ENCODE measurements at regions not wholly inside any gene's neighbourhood (a gene's known extent, or its start where the extent isn't known, plus 50 kb on each side); places are given as distances from the start of the nearest gene placed in this dataset.
A peak's percentile ranks its signal among the peaks of the same experiment; 100 is the strongest.

GRCh38 chr5:68698025-68698940 is 395.5 kb upstream of the SLC30A5 start (continued):
- TF ChIP-seq GTF2B (IDR thresholded peaks at IDR 0.05; ENCODE audit: extremely low read depth, insufficient read length) (no peak), RAD51 (IDR thresholded peaks at IDR 0.05; ENCODE audit: borderline replicate concordance, low read depth) (0 out of 2 replicates have a peak, but pooled peaks have one; percentile 20), HDAC2 (IDR thresholded peaks at IDR 0.05) (no peak), ZNF830 (CRISPR knock-in tag; IDR thresholded peaks at IDR 0.05) (no peak), XRCC5 (IDR thresholded peaks at IDR 0.05; ENCODE audit: low read depth, low read length) (no peak), GMEB1 (CRISPR knock-in tag; IDR thresholded peaks at IDR 0.05) (no peak), RB1 (IDR thresholded peaks at IDR 0.05; ENCODE audit: low read depth) (no peak), E2F3 (CRISPR knock-in tag; IDR thresholded peaks at IDR 0.05) (no peak), LEF1 (IDR thresholded peaks at IDR 0.05) (0 out of 2 replicates have a peak, but pooled peaks have one; percentile 61), ID3 (CRISPR knock-in tag; IDR thresholded peaks at IDR 0.05) (no peak), ID3 (tag; IDR thresholded peaks at IDR 0.05) (no peak), NR3C1 (CRISPR knock-in tag; IDR thresholded peaks at IDR 0.05) (no peak), HDAC3 (IDR thresholded peaks at IDR 0.05; ENCODE audit: borderline replicate concordance, partially characterized antibody) (no peak), HCFC1 (IDR thresholded peaks at IDR 0.05; ENCODE audit: low read depth, low read length) (no peak), RBBP5 (IDR thresholded peaks at IDR 0.05; ENCODE audit: borderline replicate concordance, insufficient read depth, low read length, poor library complexity, severe bottlenecking) (no peak), MCM5 (IDR thresholded peaks at IDR 0.05; ENCODE audit: low read depth) (no peak), HMG20B (CRISPR knock-in tag; IDR thresholded peaks at IDR 0.05) (no peak), STAT5B (CRISPR knock-in tag; IDR thresholded peaks at IDR 0.05) (no peak), TRIM28 (IDR thresholded peaks at IDR 0.05) (peak; percentile 41; the same call in 1 of the 2 replicates), NFATC3 (IDR thresholded peaks at IDR 0.05) (no peak), MBD2 (IDR thresholded peaks at IDR 0.05; ENCODE audit: borderline replicate concordance, low read depth) (no peak), TSHZ1 (CRISPR knock-in tag; IDR thresholded peaks at IDR 0.05) (no peak), E2F5 (CRISPR knock-in tag; IDR thresholded peaks at IDR 0.05) (no peak)

All from K562 (cell line).